HCT116 (cell line): ENCODE measurements at regions not wholly inside any gene's neighbourhood (a gene's known extent, or its start where the extent isn't known, plus 50 kb on each side); places are given as distances from the start of the nearest gene placed in this dataset.

Experiments used
- ATAC-seq: fragments of 200-7000 bp; cut with Tn5 transposase; 2 replicates; pipeline ENCODE4 v1.9.1; 2020; ENCODE audit warnings: mild to moderate bottlenecking, moderate library complexity
- BruUV-seq: library from RNA; stranded (reverse); fragments of 400-500 nt; replicated peaks from 2 replicates; lab custom pipeline; 2021; lab: Mats Ljungman, UMichigan
- CTCF ChIA-PET: fragments of 300-600 bp; sonication (Branson Sonifier 250); formaldehyde crosslinking; loops from one replicate; lab custom pipeline; 2021; ENCODE audit warnings: antibody characterized with exemption; lab: Charles Lee
- POLR2A ChIA-PET: fragments of 300-600, 350-600 bp; sonication (Branson Sonifier 250); formaldehyde crosslinking; loops from one replicate; lab custom pipeline; 2021; ENCODE audit warnings: antibody characterized with exemption; lab: Charles Lee
- RAD21 ChIA-PET, 2 experiments: fragments of 300-600 bp; sonication (Branson Sonifier 250); formaldehyde crosslinking; loops; one replicate each; lab custom pipeline; 2023; ENCODE audit warnings: low total read pairs in 2 of 2; ENCODE audit not compliant: uncharacterized antibody in 2 of 2, unreplicated experiment in 2 of 2, low non-redundant PET in 1 of 2; lab: Charles Lee
- DNase-seq: peaks from one replicate; pipeline ENCODE4 v3.0.0-alpha.2; 2010; ENCODE audit warnings: low read depth, low spot score
- H2AFZ ChIP-seq: fragments of 200-600 bp; shearing (Covaris generic), sonication (generic); 2 replicates; pipeline ENCODE4 v1.6.1; 2017; ENCODE audit warnings: low read depth, mixed run types, mixed read lengths, antibody characterized with exemption, low read length; ENCODE audit not compliant: poor library complexity, severe bottlenecking
- H3K27ac ChIP-seq: 2 replicates; pipeline ENCODE4 v1.5.1; 2012; ENCODE audit warnings: low read depth, low read length
- H3K27me3 ChIP-seq: fragments of 200-600 bp; sonication (generic); 2 replicates; pipeline ENCODE4 v1.6.1; 2016; ENCODE audit warnings: mixed run types, low read length, mixed read lengths; ENCODE audit not compliant: insufficient read depth
- H3K36me3 ChIP-seq, 2 experiments: fragments of 200-500 bp in 1 of 2; fragments of 200-600 bp in 1 of 2; sonication (Bioruptor generic) in 1 of 2; sonication (generic) in 1 of 2; 2 replicates each; pipeline versions ENCODE4 v1.5.1 to v1.6.1; 2014 to 2016; ENCODE audit warnings: low read length in 2 of 2, inconsistent platforms in 1 of 2, mixed read lengths in 1 of 2, mixed run types in 1 of 2; ENCODE audit not compliant: insufficient read depth in 2 of 2, control insufficient read depth in 1 of 2
- H3K4me1 ChIP-seq, 2 experiments: fragments of 200-600 bp in 1 of 2; sonication (generic) in 1 of 2; 2 replicates each; pipeline versions ENCODE4 v1.5.1 to v1.6.1; 2012 to 2017; ENCODE audit warnings: low read length in 2 of 2, inconsistent platforms in 1 of 2, mild to moderate bottlenecking in 1 of 2, mixed read lengths in 1 of 2, mixed run types in 1 of 2, moderate library complexity in 1 of 2; ENCODE audit not compliant: insufficient read depth in 2 of 2, control insufficient read depth in 1 of 2
- H3K4me2 ChIP-seq: fragments of 200-600 bp; sonication (generic); 2 replicates; pipeline ENCODE4 v1.6.1; 2017; ENCODE audit warnings: mixed run types, low read length, mixed read lengths
- H3K4me3 ChIP-seq, 2 experiments: fragments of 200-600 bp in 1 of 2; sonication (generic) in 1 of 2; replicated peaks in 1 of 2; 2 replicates each; pipeline ENCODE4 v1.5.1; 2011 to 2016; ENCODE audit warnings: low read length in 2 of 2, control low read depth in 1 of 2, low read depth in 1 of 2, mild to moderate bottlenecking in 1 of 2, mixed read lengths in 1 of 2, mixed run types in 1 of 2
- H3K79me2 ChIP-seq: fragments of 200-600 bp; sonication (generic); 2 replicates; pipeline ENCODE4 v1.6.1; 2017; ENCODE audit warnings: mild to moderate bottlenecking, mixed run types, low read length, moderate library complexity, mixed read lengths; ENCODE audit not compliant: insufficient read depth
- H3K9ac ChIP-seq: fragments of 200-600 bp; sonication (generic); 2 replicates; pipeline ENCODE4 v1.6.1; 2016; ENCODE audit warnings: low read length, mixed read lengths
- H3K9me2 ChIP-seq: fragments of 200-600 bp; sonication (generic), shearing (Covaris generic); 2 replicates; pipeline ENCODE4 v1.6.1; 2017; ENCODE audit warnings: mixed run types, mild to moderate bottlenecking, moderate library complexity; ENCODE audit not compliant: insufficient read depth
- H3K9me3 ChIP-seq, 2 experiments: fragments of 200-500 bp in 1 of 2; fragments of 200-600 bp in 1 of 2; sonication (Bioruptor generic) in 1 of 2; sonication (generic) in 1 of 2; 2 replicates each; pipeline ENCODE4 v1.6.1; 2014 to 2017; ENCODE audit warnings: low read length in 2 of 2, mixed read lengths in 2 of 2, inconsistent platforms in 1 of 2, low read depth in 1 of 2, mild to moderate bottlenecking in 1 of 2, mixed run types in 1 of 2, moderate library complexity in 1 of 2; ENCODE audit not compliant: control insufficient read depth in 1 of 2, insufficient read depth in 1 of 2
- H4K20me1 ChIP-seq: fragments of 200-600 bp; sonication (generic), shearing (Covaris generic); 2 replicates; pipeline ENCODE4 v1.6.1; 2017; ENCODE audit warnings: mixed run types, mild to moderate bottlenecking, moderate library complexity; ENCODE audit not compliant: insufficient read depth
- CBX3 ChIP-seq: IDR thresholded peaks from 2 replicates; pipeline ENCODE4 v1.6.1; 2012; ENCODE audit warnings: low read depth
- CEBPB ChIP-seq: IDR thresholded peaks from 2 replicates; pipeline ENCODE4 v1.6.1; 2012; ENCODE audit warnings: low read depth
- CTCF ChIP-seq, 3 experiments: fragments of 200-600 bp in 1 of 3; sonication (generic) in 1 of 3; IDR thresholded peaks in 2 of 3; conservative IDR thresholded peaks in 1 of 3; 2 replicates each; pipeline ENCODE4 v1.5.1; 2012 to 2017; ENCODE audit warnings: low read depth in 2 of 3, low read length in 2 of 3, antibody characterized with exemption in 1 of 3, borderline replicate concordance in 1 of 3, control low read depth in 1 of 3, mild to moderate bottlenecking in 1 of 3, mixed read lengths in 1 of 3, mixed run types in 1 of 3, moderate library complexity in 1 of 3; ENCODE audit not compliant: insufficient read depth in 1 of 3
- EZH2phosphoT487 ChIP-seq: fragments of 200-600 bp; IDR thresholded peaks from 2 replicates; pipeline ENCODE4 v1.6.1; 2018; ENCODE audit warnings: antibody characterized with exemption, borderline replicate concordance
- RAD21 ChIP-seq: IDR thresholded peaks from 2 replicates; pipeline ENCODE4 v1.6.1; 2012; ENCODE audit warnings: low read depth, mild to moderate bottlenecking
- SRF ChIP-seq: IDR thresholded peaks from 2 replicates; pipeline ENCODE4 v1.6.1; 2012; ENCODE audit warnings: low read depth
- TCF7L2 ChIP-seq: IDR thresholded peaks from 2 replicates; pipeline ENCODE4 v1.7.0; 2011; ENCODE audit warnings: borderline replicate concordance, inconsistent platforms; ENCODE audit not compliant: insufficient read depth, insufficient read length; ENCODE audit errors: extremely low read depth
- YY1 ChIP-seq: IDR thresholded peaks from 2 replicates; pipeline ENCODE4 v1.6.1; 2011; ENCODE audit warnings: low read length, low read depth, moderate library complexity, mild to moderate bottlenecking; ENCODE audit not compliant: insufficient replicate concordance; ENCODE audit errors: extremely low read depth
- ZFX ChIP-seq: fragments of 450-650 bp; IDR thresholded peaks from 2 replicates; pipeline ENCODE4 v1.6.1; 2017
- intact Hi-C: fragments of 100-400 bp; cut with micrococcal nuclease; formaldehyde crosslinking; loops from 2 replicates; pipeline ENCODE4 v1.10.0; 2022
- TF ChIP-seq, protein P1 (sequence below): IDR thresholded peaks from 2 replicates; pipeline ENCODE4 v1.6.1; 2012
- TF ChIP-seq, protein P2 (sequence below): IDR thresholded peaks from 2 replicates; pipeline ENCODE4 v1.6.1; 2011; ENCODE audit warnings: mild to moderate bottlenecking, low read length, moderate library complexity; ENCODE audit not compliant: insufficient replicate concordance; ENCODE audit errors: extremely low read depth

- BruUV-seq: no TSS peak
- Histone ChIP-seq H3K27ac (no peak overlapping the region), H3K36me3 (no peaks in the 10 kb centered on the region), H3K9ac (no peak overlapping the region), H3K4me1 (no peaks in the 10 kb centered on the region), H3K4me2 (no peak overlapping the region), H3K9me2 (no peaks in the 10 kb centered on the region), H2AFZ (no peak overlapping the region), H4K20me1 (no peaks in the 10 kb centered on the region), H3K79me2 (no peaks in the 10 kb centered on the region), H3K4me3 (no peak overlapping the region), H3K9me3 (no peaks in the 10 kb centered on the region), H3K27me3 (no peaks in the 10 kb centered on the region)
- POLR2A ChIA-PET: no interaction called here
- RAD21 ChIA-PET: no interaction called here
- intact Hi-C loops: no loop called here
- CTCF ChIA-PET: no interaction called here
- DNase-seq: no peak
- ATAC-seq: no peak
- TF ChIP-seq, protein P1, sequence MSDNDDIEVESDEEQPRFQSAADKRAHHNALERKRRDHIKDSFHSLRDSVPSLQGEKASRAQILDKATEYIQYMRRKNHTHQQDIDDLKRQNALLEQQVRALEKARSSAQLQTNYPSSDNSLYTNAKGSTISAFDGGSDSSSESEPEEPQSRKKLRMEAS: no peak
- TF ChIP-seq YY1 (no peak), CEBPB (no peak), TCF7L2 (no peak), EZH2phosphoT487 (no peak), CTCF (IDR thresholded peaks at IDR 0.05 in 2 of 3, conservative IDR thresholded peaks at IDR 0.05 in 1 of 3; ENCODE audit: borderline replicate concordance in 1 of 3, insufficient read depth in 1 of 3, low read depth in 2 of 3, low read length in 2 of 3) (no peak), ZFX (no peak), CBX3 (no peak), RAD21 (no peak), SRF (no peak)
- TF ChIP-seq, protein P2, sequence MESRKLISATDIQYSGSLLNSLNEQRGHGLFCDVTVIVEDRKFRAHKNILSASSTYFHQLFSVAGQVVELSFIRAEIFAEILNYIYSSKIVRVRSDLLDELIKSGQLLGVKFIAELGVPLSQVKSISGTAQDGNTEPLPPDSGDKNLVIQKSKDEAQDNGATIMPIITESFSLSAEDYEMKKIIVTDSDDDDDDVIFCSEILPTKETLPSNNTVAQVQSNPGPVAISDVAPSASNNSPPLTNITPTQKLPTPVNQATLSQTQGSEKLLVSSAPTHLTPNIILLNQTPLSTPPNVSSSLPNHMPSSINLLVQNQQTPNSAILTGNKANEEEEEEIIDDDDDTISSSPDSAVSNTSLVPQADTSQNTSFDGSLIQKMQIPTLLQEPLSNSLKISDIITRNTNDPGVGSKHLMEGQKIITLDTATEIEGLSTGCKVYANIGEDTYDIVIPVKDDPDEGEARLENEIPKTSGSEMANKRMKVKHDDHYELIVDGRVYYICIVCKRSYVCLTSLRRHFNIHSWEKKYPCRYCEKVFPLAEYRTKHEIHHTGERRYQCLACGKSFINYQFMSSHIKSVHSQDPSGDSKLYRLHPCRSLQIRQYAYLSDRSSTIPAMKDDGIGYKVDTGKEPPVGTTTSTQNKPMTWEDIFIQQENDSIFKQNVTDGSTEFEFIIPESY: no peak
- TF ChIP-seq, all 23 proteins: peak for 0
Observed at GRCh38 chr6:103379272-103379671, 1480.4 kb downstream of the HACE1 start.
